T-helper 2 cell treated with Interferon-gamma antibody and Interleukin-4, amounts not matched to agents 100 ng/mL and 5 ng/mL, for 36 hours (primary cell): ENCODE measurements at regions not wholly inside any gene's neighbourhood (a gene's known extent, or its start where the extent isn't known, plus 50 kb on each side); places are given as distances from the start of the nearest gene placed in this dataset.

Source experiments
- intact Hi-C: fragments of 100-400 bp; cut with micrococcal nuclease; formaldehyde crosslinking; loops from one replicate; pipeline ENCODE4 v1.15.1; 2023

GRCh38 chr13:73684286-73684685 lies 449.9 kb downstream of the KLF12 start:
- intact Hi-C loops, result no loop called here

- intact Hi-C loops, result no loop called here
These were observed 450.5 kb downstream of the KLF12 start for GRCh38 chr13:73683746-73684145.

GRCh38 chr13:73681779-73682178 lies 452.4 kb downstream of the KLF12 start:
- intact Hi-C loops, result no loop called here

DNA sequence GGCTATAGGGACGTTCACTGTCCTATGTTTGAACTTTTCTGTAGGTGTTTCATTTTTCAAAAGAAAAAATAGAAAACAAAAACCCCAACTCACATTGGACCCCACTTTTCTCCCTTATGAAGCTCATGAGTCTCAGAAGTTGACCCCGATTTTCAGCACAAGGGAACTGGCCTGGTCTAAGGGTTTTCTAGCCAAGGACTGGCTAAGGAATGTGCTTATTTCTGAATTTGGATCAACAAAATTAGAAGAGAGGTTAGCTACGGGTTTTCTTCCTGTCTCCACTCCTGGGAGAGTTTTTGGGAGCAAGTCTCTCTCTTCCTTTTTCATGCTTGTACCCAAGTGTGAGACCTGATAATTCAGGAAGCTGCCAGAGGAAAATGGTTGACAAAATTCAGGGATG lies 453.2 kb downstream of the KLF12 start:
- intact Hi-C loops, result no loop called here

- intact Hi-C loops, result no loop called here
These were observed 457.1 kb downstream of the KLF12 start for GRCh38 chr13:73677048-73677601.

- intact Hi-C loops, result no loop called here
These were observed 457.6 kb downstream of the KLF12 start for GRCh38 chr13:73676550-73677047.

GRCh38 chr13:73675821-73676220 lies 458.4 kb downstream of the KLF12 start:
- intact Hi-C loops, result no loop called here

DNA sequence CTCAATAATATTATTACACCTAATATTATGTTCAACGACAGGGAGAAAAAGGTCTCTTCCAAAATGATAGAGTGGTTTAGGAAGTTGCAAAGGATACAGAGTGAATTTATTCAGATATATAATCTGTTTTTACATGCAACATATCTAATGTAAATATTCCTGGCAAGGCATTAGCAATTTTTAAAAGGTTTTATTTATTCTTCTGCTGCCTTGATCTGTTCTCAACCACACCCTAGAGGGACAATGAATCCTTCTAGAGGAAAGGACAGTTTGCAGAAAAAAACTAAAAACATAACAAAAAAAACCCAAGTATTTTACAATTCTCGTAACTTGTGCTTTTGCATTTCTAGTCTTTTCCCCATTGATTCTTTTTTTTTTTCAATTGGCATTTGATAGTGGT lies 459.6 kb downstream of the KLF12 start:
- intact Hi-C loops, result no loop called here

DNA sequence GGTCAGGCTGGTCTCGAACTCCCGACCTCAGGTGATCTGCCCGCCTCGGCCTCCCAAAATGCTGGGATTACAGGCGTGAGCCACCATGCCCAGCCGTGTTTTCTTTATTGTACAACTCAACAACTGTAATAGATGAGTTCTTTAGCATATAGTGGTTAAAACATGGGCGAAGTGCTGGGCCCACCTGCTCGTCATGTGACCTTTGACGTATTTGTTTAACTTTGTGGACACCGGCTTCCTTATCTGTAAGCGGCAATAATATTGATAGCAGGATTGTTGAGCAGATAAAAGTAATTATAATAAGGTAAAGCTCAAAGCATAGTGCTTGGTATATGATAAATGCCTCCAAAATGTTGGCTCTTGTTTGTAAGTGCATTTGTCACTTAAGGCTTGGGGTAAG lies 460.3 kb downstream of the KLF12 start:
- intact Hi-C loops, result no loop called here

GRCh38 chr13:73672492-73672891 lies 461.7 kb downstream of the KLF12 start:
- intact Hi-C loops, result no loop called here

GRCh38 chr13:73671732-73672131 lies 462.5 kb downstream of the KLF12 start:
- intact Hi-C loops, result no loop called here

DNA sequence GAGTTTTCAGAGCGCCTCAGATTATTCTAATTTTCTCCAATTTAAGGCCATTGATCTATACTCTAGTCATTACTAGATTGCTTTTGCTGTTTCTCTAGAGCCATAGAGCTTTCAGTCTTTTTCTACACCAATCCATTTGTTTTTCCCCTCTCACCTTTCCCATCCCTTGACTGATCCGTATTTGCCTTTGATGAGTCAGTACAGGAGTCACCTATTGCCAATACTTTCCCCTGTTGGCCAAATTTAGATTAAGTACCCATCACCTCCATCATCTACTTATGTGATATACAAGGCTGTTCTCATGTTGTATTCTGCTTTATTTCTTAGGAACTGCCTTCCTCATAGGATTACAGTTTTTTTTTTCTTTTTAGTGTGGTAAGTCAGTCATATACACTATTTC lies 463.2 kb downstream of the KLF12 start:
- intact Hi-C loops, result no loop called here

GRCh38 chr13:73667756-73668155 lies 466.4 kb downstream of the KLF12 start:
- intact Hi-C loops, result no loop called here

- intact Hi-C loops, result no loop called here
These were observed 468.9 kb downstream of the KLF12 start for GRCh38 chr13:73665261-73665660.

DNA sequence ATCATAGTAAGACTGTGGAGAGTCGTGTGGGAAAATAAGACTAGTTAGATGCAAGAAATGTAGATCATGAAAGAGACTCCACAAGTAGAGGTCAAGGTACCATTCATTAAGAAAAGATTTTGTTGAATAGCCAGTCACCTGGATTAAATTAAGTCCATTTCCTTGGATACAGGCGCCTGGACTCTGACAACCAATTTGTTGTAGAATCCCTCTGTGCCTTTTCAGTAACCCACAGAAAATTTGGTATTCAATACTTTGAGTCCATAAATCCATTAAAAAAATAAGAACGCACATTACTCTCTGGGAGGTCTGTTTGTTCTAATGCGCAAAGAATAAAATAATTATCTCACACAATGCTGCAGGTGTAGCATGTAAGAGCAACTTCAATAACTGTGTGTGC lies 469.4 kb downstream of the KLF12 start:
- intact Hi-C loops, result no loop called here

DNA sequence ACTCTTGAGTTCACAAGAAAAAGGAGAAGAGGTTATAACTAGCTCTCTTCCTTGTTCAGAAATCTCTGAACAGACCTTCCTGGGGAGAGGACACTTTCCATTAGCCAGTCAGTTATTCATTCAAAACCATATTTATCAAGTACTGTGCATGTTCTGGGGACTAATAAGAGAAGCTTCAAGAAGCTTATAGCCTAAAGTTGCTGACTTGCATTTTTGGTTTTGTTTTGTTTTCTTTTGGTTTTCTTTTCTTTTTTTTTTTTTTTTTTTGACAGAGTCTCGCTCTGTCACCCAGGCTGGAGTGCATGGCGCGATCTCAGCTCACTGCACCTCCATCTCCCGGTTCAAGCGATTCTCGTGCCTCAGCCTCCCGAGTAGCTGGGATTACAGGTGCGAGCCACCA lies 471.4 kb downstream of the KLF12 start:
- intact Hi-C loops, result no loop called here

DNA sequence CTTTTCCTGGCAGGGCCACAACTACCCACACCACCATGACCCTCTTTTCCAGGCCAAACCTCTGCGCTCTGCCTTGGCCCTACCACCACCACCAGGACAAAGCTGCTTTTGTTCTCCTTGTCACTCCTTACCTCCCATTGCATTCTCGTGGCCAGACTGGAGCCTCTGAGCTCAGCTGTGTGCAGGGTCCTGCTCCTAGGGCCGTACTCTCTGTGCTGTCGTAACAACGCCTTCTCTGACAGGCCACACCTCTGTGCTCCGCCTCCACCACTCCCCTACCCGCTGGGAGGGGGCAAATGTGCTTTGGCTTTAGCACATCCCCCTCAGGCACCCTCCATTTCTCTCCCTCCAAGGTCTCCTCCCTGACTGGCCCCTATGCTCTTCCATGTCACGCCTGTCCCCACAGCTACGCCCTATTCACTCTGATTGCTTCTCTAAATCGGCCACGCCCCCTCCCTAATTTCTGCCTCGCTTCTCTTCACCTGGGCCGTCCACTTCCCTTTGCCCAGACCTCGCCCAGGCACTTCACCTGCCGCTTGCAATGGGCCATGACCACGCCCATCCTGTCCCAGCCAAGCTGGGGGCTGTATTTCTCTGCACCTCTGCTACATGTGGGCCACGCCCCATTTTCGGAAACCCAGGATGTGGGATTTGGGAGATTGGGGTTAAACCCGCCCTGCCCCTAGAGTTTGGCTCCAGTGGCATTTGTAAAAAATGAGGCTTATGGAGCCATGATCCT lies 472.3 kb downstream of the KLF12 start:
- intact Hi-C loops, result no loop called here

DNA sequence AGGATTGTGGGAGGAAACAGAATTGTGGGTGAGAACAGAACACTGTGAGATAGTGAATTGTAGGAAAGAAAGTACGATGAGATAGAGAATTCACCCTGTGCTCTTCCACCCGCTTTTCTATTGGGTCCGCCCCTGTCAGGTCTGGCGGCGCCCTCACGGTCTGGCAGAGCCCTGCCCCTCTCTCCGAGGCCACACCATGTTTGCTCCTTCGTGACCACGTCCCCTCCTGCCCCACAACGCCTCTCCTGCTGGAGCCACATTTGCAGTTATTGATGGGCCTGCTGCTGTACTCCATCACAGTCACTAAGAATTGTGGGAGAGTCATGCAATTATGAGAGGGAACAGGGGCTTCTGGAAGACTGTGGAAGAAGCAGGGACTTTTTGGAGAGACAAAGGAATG lies 473.1 kb downstream of the KLF12 start:
- intact Hi-C loops, result no loop called here

GRCh38 chr13:73658639-73659038 lies 475.6 kb downstream of the KLF12 start:
- intact Hi-C loops, result no loop called here

DNA sequence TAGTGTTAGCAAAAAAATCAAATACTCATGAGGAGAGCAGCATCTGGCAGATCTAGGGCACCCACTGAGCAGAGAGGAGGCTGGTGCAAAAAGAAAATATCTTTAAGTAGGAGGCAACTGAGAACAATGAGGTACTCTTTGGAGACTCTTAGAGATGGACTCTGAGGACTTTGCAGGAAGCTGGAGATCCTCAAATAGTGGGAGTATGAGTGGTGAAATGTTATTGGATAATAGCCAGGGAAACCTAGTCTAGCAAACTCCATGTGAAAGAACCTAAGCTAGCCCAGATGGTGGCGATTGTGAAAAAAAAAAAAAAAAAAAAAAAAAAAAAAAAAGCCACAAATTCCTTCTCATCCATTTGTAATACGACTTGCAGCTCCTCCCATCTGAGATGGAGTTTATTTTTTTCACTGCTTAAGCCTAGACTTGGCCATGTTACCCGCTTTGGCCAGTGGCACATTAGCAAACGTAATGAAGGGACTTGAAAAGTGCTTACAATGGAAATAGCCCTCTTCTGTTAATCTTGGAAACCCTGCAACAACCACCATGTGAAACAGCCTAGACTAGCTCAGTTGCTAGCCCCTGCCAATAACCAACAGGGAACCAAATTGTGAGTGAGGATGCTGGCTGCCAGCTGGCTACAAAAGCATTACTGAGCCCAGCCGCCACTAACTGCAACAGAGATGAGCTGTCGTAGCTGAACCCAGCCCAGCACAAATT lies 476.2 kb downstream of the KLF12 start:
- intact Hi-C loops, result no loop called here

DNA sequence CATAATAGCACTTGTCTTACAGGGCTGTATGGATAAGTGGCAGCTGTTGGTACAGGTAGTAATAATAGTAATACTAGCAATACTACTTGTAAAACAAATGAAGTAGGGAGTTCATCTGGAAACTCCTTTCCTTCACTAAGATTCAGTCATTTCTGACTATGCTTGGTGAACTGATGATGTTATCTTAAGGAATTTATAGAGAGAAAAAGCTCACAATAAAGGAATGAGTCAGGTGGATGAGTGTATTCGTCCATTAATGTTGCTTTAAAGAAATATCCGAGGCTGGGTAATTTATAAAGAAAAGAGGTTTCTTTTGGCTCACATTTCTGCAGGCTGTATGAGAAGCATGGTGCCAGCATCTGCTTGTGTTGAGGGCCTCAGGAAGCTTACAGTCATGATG lies 477.3 kb downstream of the KLF12 start:
- intact Hi-C loops, result no loop called here

DNA sequence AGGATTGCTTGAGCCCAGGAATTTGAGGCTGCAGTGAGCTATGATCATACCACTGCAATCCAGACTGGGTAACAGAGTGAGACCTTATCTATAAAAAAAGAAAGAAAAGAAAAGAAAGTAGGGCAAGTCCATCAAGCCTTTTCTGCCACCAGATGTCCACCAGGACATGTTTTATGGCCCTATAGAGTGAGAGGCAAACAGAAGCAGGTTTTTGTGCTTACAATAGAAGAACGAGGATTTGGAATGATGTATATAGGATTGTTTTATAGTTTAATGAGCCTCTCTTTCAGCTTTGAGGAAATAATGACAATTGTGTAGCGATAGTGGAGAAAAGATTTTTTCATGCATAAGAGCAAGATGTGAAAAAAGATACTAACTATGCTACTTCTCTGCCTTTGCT lies 480.5 kb downstream of the KLF12 start:
- intact Hi-C loops, result no loop called here

DNA sequence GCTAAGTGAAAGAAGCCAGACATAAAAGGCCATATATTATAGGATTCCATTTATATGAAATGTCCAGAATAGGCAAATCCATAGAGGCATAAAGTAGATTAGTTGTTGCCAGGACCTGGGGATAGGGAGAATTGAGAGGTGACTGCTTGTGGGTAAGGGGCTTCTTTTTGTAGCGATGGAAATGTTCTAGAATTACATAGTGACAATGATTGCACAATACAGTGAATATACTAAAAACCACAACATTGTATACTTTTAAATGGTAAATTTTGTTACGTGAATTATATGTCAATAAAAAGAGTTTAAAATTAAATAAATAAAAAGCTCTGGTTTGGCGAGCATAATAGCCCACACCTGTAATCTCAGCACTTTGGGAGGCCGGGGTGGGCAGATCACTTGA lies 486.8 kb downstream of the KLF12 start:
- intact Hi-C loops, result no loop called here
